GM12878 (cell line): ENCODE measurements at regions not wholly inside any gene's neighbourhood (a gene's known extent, or its start where the extent isn't known, plus 50 kb on each side); places are given as distances from the start of the nearest gene placed in this dataset.
"Not testable (repeated sequence)": the region's sequence is repeated elsewhere in the genome, so short reads cannot be mapped to it uniquely, and the experiment has no call there.

Source experiments
- ATAC-seq: fragments of 200-7000 bp; cut with Tn5 transposase; 3 replicates; pipeline ENCODE4 v1.9.1; 2020; ENCODE audit warnings: mild to moderate bottlenecking, moderate library complexity
- BruUV-seq: library from RNA; stranded (reverse); fragments of 400-500 nt; replicated peaks from 2 replicates; lab custom pipeline; 2021; lab: Mats Ljungman, UMichigan
- CTCF ChIA-PET: fragments of 300-600 bp; sonication (Branson Sonifier 250); formaldehyde crosslinking; extraction: SDS; loops from one replicate; lab custom pipeline; 2021; ENCODE audit warnings: inconsistent platforms; lab: Yijun Ruan, JAX
- POLR2A ChIA-PET: fragments of 350-600 bp; formaldehyde crosslinking; extraction: SDS; loops from one replicate; lab custom pipeline; 2021; ENCODE audit warnings: inconsistent platforms; lab: Charles Lee
- RAD21 ChIA-PET: fragments of 300-600 bp; sonication (Branson Sonifier 250); formaldehyde crosslinking; loops from one replicate; lab custom pipeline; 2023; ENCODE audit warnings: antibody characterized with exemption; ENCODE audit not compliant: unreplicated experiment; lab: Charles Lee
- SMC1A ChIA-PET: fragments of 300-600 bp; sonication (Branson Sonifier 250); formaldehyde crosslinking; loops from one replicate; lab custom pipeline; 2023; ENCODE audit not compliant: unreplicated experiment, uncharacterized antibody; lab: Charles Lee
- DNase-seq: peaks from one replicate; pipeline ENCODE4 v3.0.0-alpha.2; 2011; ENCODE audit warnings: low read depth, low spot score
- FAIRE-seq: peaks from 3 replicates; lab custom pipeline; 2011; peaks lifted over from hg19 to GRCh38; lab: Jason Lieb, UNC
- H2AFZ ChIP-seq: 2 replicates; pipeline ENCODE4 v1.6.0; 2011; ENCODE audit warnings: low read depth, low read length, control low read depth; ENCODE audit not compliant: control insufficient read depth
- H3K27ac ChIP-seq: 2 replicates; pipeline ENCODE4 v1.5.1; 2011; ENCODE audit warnings: control low read depth; ENCODE audit not compliant: control insufficient read depth, insufficient read depth
- H3K27me3 ChIP-seq, 2 experiments: replicated peaks in 1 of 2; 2 replicates each; pipeline versions ENCODE4 v1.6.0 to v1.6.1; 2011; ENCODE audit warnings: low read length in 1 of 2; ENCODE audit not compliant: control insufficient read depth in 2 of 2, insufficient read depth in 2 of 2
- H3K36me3 ChIP-seq, 2 experiments: 2 replicates each; pipeline ENCODE4 v1.5.1; 2011; ENCODE audit warnings: low read length in 1 of 2; ENCODE audit not compliant: control insufficient read depth in 2 of 2, insufficient read depth in 2 of 2
- H3K4me1 ChIP-seq: 2 replicates; pipeline ENCODE4 v1.6.1; 2011; ENCODE audit warnings: mild to moderate bottlenecking, low read length, moderate library complexity, mixed read lengths; ENCODE audit not compliant: control insufficient read depth, insufficient read depth
- H3K4me2 ChIP-seq: 2 replicates; pipeline ENCODE4 v1.6.0; 2011; ENCODE audit warnings: control low read depth; ENCODE audit not compliant: control insufficient read depth, insufficient read depth
- H3K4me3 ChIP-seq: fragments of 200-600 bp; sonication (generic); 2 replicates; pipeline ENCODE4 v1.5.1; 2016
- H3K79me2 ChIP-seq: 2 replicates; pipeline ENCODE4 v1.6.0; 2011; ENCODE audit warnings: low read length; ENCODE audit not compliant: control insufficient read depth, insufficient read depth
- H3K9ac ChIP-seq: 2 replicates; pipeline ENCODE4 v1.8.0; 2011; ENCODE audit warnings: low read length, control low read depth, mixed read lengths; ENCODE audit not compliant: control insufficient read depth, insufficient read depth
- H3K9me3 ChIP-seq: replicated peaks from 3 replicates; pipeline ENCODE4 v1.5.1; 2011; ENCODE audit warnings: mild to moderate bottlenecking, low read length; ENCODE audit not compliant: control insufficient read depth, insufficient read depth
- H4K20me1 ChIP-seq: 2 replicates; pipeline ENCODE4 v1.6.0; 2011; ENCODE audit not compliant: control insufficient read depth, insufficient read depth
- WGBS: methylation state at CpG from one replicate; pipeline ENCODE4 v1.1.6; 2016; ENCODE audit warnings: low lambda C conversion rate; ENCODE audit not compliant: insufficient replicate concordance, insufficient coverage; ENCODE audit errors: missing lambda C conversion rate; 5-methylcytosine and 5-hydroxymethylcytosine counted together
- in situ Hi-C: fragments of 300-500 bp; cut with MboI; formaldehyde crosslinking; loops from 9 replicates; pipeline ENCODE4 v1.14.3; 2018; ENCODE audit warnings: mixed read lengths
- intact Hi-C: fragments of 100-400 bp; cut with micrococcal nuclease; formaldehyde crosslinking; loops from one replicate; pipeline ENCODE4 v1.14.2; 2022; ENCODE audit not compliant: unreplicated experiment
- TF ChIP-seq, protein P1 (sequence below): IDR thresholded peaks from 2 replicates; pipeline ENCODE4 v1.6.1; 2011; ENCODE audit warnings: mild to moderate bottlenecking, low read depth, low read length, moderate library complexity; ENCODE audit not compliant: insufficient replicate concordance

DNA sequence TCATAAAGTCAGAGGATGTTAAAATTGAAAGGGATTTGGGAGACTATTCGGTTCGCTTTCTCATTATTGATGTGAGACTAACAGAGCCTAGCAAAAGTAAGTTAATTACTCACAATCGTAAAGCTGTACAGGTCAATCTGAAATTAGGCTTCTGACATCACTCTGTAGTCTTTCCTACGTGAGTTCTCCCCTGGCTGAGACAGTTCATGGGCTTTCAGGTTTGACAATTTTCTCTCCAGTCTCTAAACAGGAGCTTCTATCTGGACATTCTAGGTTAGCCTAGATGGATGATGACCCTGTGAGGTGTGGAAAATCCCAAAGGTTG, 77.5 kb upstream of the VKORC1L1 start:
- H3K4me3 ChIP-seq, H3K27ac ChIP-seq, H3K27me3 ChIP-seq, H2AFZ ChIP-seq, H3K9me3 ChIP-seq, H3K36me3 ChIP-seq, in situ Hi-C loops, FAIRE-seq, H4K20me1 ChIP-seq, DNase-seq, intact Hi-C loops, H3K4me2 ChIP-seq, POLR2A ChIA-PET, BruUV-seq, H3K79me2 ChIP-seq, H3K9ac ChIP-seq: not testable (repeated sequence)
- H3K4me1 ChIP-seq: peaks cover 12% of the 10 kb centered on the region
- 0% methylated on average over 4 of the region's 4 CpGs for WGBS
- ATAC-seq: peak; percentile 77
- ChIA-PET CTCF (interaction anchor here (1.3 to 2.1 kb wide), 2 partner anchors 14 to 19 kb away, joined by 3 to 4 read pairs; no protein-coding TSS in a partner anchor), RAD21 (interaction anchor here (0.7 kb wide), 1 partner anchor 45 kb away, joined by 3 read pairs; no protein-coding TSS in a partner anchor), SMC1A (interaction anchor here (0.7 to 1.7 kb wide), 5 partner anchors 10 to 45 kb away, joined by 3 to 7 read pairs (median 4); no protein-coding TSS in a partner anchor)

DNA sequence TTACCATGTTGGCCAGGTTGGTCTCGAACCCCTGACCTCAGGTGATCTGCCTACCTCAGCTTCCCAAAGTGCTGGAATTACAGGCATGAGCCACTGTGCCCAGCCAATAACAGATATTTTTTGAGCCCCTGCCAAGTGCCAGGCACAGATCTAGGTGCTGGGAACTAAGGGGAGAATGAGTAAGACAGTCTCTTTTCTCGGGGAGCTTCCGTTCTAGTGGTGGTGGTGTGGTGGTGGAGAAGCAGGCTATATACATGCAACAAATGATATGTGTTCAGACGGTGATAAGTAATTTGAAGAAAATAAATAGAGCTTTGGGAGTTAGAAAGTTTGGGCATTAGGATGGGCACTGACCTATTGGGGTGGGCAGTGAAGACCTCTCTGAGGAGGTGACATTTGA, 76.7 kb upstream of the VKORC1L1 start:
- H3K9ac ChIP-seq: no peak overlapping the region
- no peaks in the 10 kb centered on the region for H4K20me1 ChIP-seq
- in situ Hi-C loops (no loop called here), intact Hi-C loops (no loop called here)
- no peak overlapping the region for H3K4me2 ChIP-seq
- ChIA-PET CTCF (interaction anchor here (2.1 kb wide), 1 partner anchor 13 kb away, joined by 4 read pairs; no protein-coding TSS in a partner anchor), SMC1A (interaction anchor here (1.0 to 1.7 kb wide), 5 partner anchors 9 to 44 kb away, joined by 4 to 7 read pairs (median 5); no protein-coding TSS in a partner anchor), RAD21 (interaction anchor here (1.2 kb wide), 1 partner anchor 15 kb away, joined by 3 read pairs; no protein-coding TSS in a partner anchor), POLR2A (no interaction called here)
- FAIRE-seq: no peak
- H3K27ac ChIP-seq: no peak overlapping the region
- peaks cover 12% of the 10 kb centered on the region for H3K4me1 ChIP-seq
- ATAC-seq: no peak
- no peak overlapping the region for H2AFZ ChIP-seq
- H3K4me3 ChIP-seq: no peak overlapping the region
- H3K36me3 ChIP-seq: peaks cover 0 to 2% of the 10 kb centered on the region in 2 experiments; a peak in 1 of 4 replicates
- H3K9me3 ChIP-seq: no peaks in the 10 kb centered on the region
- H3K79me2 ChIP-seq: no peaks in the 10 kb centered on the region
- DNase-seq: no peak
- TF ChIP-seq, protein P1, sequence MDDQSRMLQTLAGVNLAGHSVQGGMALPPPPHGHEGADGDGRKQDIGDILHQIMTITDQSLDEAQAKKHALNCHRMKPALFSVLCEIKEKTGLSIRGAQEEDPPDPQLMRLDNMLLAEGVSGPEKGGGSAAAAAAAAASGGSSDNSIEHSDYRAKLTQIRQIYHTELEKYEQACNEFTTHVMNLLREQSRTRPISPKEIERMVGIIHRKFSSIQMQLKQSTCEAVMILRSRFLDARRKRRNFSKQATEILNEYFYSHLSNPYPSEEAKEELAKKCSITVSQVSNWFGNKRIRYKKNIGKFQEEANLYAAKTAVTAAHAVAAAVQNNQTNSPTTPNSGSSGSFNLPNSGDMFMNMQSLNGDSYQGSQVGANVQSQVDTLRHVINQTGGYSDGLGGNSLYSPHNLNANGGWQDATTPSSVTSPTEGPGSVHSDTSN: no peak
- no peaks in the 10 kb centered on the region for H3K27me3 ChIP-seq
- BruUV-seq: no TSS peak
- 93% methylated on average over 4 of the region's 4 CpGs for WGBS

DNA sequence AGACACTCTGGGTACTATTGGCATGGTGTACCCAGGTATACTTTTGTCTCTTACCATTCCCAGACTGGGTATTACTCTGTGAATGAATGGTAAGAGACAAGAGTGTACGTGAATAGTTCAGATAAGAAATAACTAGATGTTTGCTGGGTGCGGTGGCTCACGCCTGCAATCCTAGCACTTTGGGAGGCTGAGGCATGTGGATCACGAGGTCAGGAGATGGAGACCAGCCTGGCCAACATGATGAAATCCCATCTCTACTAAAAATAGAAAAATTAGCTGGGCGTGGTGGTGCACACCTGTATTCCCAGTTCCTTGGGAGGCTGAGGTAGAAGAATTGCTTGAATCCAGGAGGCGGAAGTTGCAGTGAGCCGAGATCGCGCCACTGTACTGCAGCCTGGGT, 75.8 kb upstream of the VKORC1L1 start:
- H3K9me3 ChIP-seq, ATAC-seq, CTCF ChIA-PET, H4K20me1 ChIP-seq, H3K36me3 ChIP-seq, H3K9ac ChIP-seq, H3K27ac ChIP-seq, H3K27me3 ChIP-seq, intact Hi-C loops, in situ Hi-C loops, H3K4me3 ChIP-seq, BruUV-seq, H3K4me2 ChIP-seq, DNase-seq, H3K79me2 ChIP-seq, FAIRE-seq, H2AFZ ChIP-seq: not testable (repeated sequence)
- ChIA-PET SMC1A (interaction anchor here (0.9 kb wide), 1 partner anchor 12 kb away, joined by 3 read pairs; no protein-coding TSS in a partner anchor), RAD21 (interaction anchor here (1.2 kb wide), 1 partner anchor 14 kb away, joined by 3 read pairs; no protein-coding TSS in a partner anchor), POLR2A (interaction anchor here (3.0 kb wide), 1 partner anchor 12 kb away, joined by 18 read pairs; no protein-coding TSS in a partner anchor)
- H3K4me1 ChIP-seq: peaks cover 12% of the 10 kb centered on the region
- WGBS: 98% methylated on average over 9 of the region's 9 CpGs
